ENCODE measurements at regions not wholly inside any gene's neighbourhood (a gene's known extent, or its start where the extent isn't known, plus 50 kb on each side); places are given as distances from the start of the nearest gene placed in this dataset.
"Not testable (repeated sequence)": the region's sequence is repeated elsewhere in the genome, so short reads cannot be mapped to it uniquely, and the experiment has no call there.

- DNase-seq; ATAC-seq; intact Hi-C loops (cut with DNase I; ENCODE audit: low total_unique reads); H3K9me3 ChIP-seq; H3K4me3 ChIP-seq; H3K36me3 ChIP-seq; H3K4me1 ChIP-seq; in situ Hi-C loops (cut with MboI; ENCODE audit: low sequenced_read_pairs in 4 of 4); H3K27ac ChIP-seq; H3K27me3 ChIP-seq: not testable (repeated sequence)
Measured at GRCh38 chr5:20875726-20876125, 887.7 kb upstream of the CDH18 start.

GRCh38 chr5:20865892-20866291 is 877.9 kb upstream of the CDH18 start:
- DNase-seq; ATAC-seq; intact Hi-C loops (cut with DNase I; ENCODE audit: low total_unique reads): not testable (repeated sequence)

GRCh38 chr5:20833081-20833627 is 845.2 kb upstream of the CDH18 start:
- no peak for TF ChIP-seq POLR2A (IDR thresholded peaks at IDR 0.05)
- TF ChIP-seq CTCF (IDR thresholded peaks at IDR 0.05 in 4 of 5, conservative IDR thresholded peaks at IDR 0.05 in 1 of 5) = no peak
- intact Hi-C loops (cut with DNase I; ENCODE audit: low total_unique reads) = no loop called here
- in situ Hi-C loops (cut with MboI; ENCODE audit: low sequenced_read_pairs in 4 of 4) = no loop called here
- Histone ChIP-seq H3K9me3 (no peaks in the 10 kb centered on the region), H3K4me3 (no peak overlapping the region), H3K36me3 (no peaks in the 10 kb centered on the region), H3K4me1 (no peaks in the 10 kb centered on the region), H3K27me3 (no peaks in the 10 kb centered on the region), H3K27ac (no peak overlapping the region)
- ATAC-seq = no peak
- DNase-seq = no peak

More at GRCh38 chr5:20865892-20866291, 877.9 kb upstream of the CDH18 start:
- in situ Hi-C loops (cut with MboI; ENCODE audit: low sequenced_read_pairs in 4 of 4); H3K36me3 ChIP-seq; H3K27me3 ChIP-seq; H3K27ac ChIP-seq; H3K4me3 ChIP-seq; H3K9me3 ChIP-seq; H3K4me1 ChIP-seq: not testable (repeated sequence)

GRCh38 chr5:20832204-20833080 is 844.4 kb upstream of the CDH18 start:
- in situ Hi-C loops (cut with MboI; ENCODE audit: low sequenced_read_pairs in 4 of 4) = no loop called here
- Histone ChIP-seq H3K36me3 (no peaks in the 10 kb centered on the region), H3K9me3 (no peaks in the 10 kb centered on the region), H3K27ac (no peak overlapping the region), H3K4me3 (no peak overlapping the region), H3K4me1 (no peaks in the 10 kb centered on the region), H3K27me3 (no peaks in the 10 kb centered on the region)
- TF ChIP-seq POLR2A (IDR thresholded peaks at IDR 0.05) (no peak), CTCF (IDR thresholded peaks at IDR 0.05 in 4 of 5, conservative IDR thresholded peaks at IDR 0.05 in 1 of 5) (no peak)
- intact Hi-C loops (cut with DNase I; ENCODE audit: low total_unique reads) = no loop called here
- DNase-seq = no peak
- ATAC-seq = no peak

GRCh38 chr5:20825951-20826350 is 838.0 kb upstream of the CDH18 start:
- H3K27me3 ChIP-seq; H3K36me3 ChIP-seq; H3K4me1 ChIP-seq; in situ Hi-C loops (cut with MboI; ENCODE audit: low sequenced_read_pairs in 4 of 4); H3K9me3 ChIP-seq; H3K4me3 ChIP-seq; DNase-seq; ATAC-seq; intact Hi-C loops (cut with DNase I; ENCODE audit: low total_unique reads); H3K27ac ChIP-seq: not testable (repeated sequence)

GRCh38 chr5:20797216-20797615 is 809.2 kb upstream of the CDH18 start:
- ATAC-seq; H3K4me3 ChIP-seq; in situ Hi-C loops (cut with MboI; ENCODE audit: low sequenced_read_pairs in 4 of 4); H3K27me3 ChIP-seq; H3K9me3 ChIP-seq; DNase-seq; H3K4me1 ChIP-seq; H3K36me3 ChIP-seq; H3K27ac ChIP-seq; intact Hi-C loops (cut with DNase I; ENCODE audit: low total_unique reads): not testable (repeated sequence)

- ATAC-seq; in situ Hi-C loops (cut with MboI; ENCODE audit: low sequenced_read_pairs in 4 of 4): not testable (repeated sequence)
Measured at GRCh38 chr5:20784755-20785154, 796.8 kb upstream of the CDH18 start.

GRCh38 chr5:20783484-20783883 is 795.5 kb upstream of the CDH18 start:
- H3K27ac ChIP-seq; H3K27me3 ChIP-seq; in situ Hi-C loops (cut with MboI; ENCODE audit: low sequenced_read_pairs in 4 of 4); H3K4me3 ChIP-seq; H3K36me3 ChIP-seq; DNase-seq; H3K9me3 ChIP-seq; H3K4me1 ChIP-seq; ATAC-seq; intact Hi-C loops (cut with DNase I; ENCODE audit: low total_unique reads): not testable (repeated sequence)

More at GRCh38 chr5:20784755-20785154, 796.8 kb upstream of the CDH18 start:
- H3K4me1 ChIP-seq; H3K4me3 ChIP-seq; H3K27ac ChIP-seq; H3K36me3 ChIP-seq; H3K9me3 ChIP-seq; DNase-seq; H3K27me3 ChIP-seq; intact Hi-C loops (cut with DNase I; ENCODE audit: low total_unique reads): not testable (repeated sequence)

GRCh38 chr5:20771338-20771737 is 783.3 kb upstream of the CDH18 start:
- H3K4me3 ChIP-seq; H3K4me1 ChIP-seq; in situ Hi-C loops (cut with MboI; ENCODE audit: low sequenced_read_pairs in 4 of 4); intact Hi-C loops (cut with DNase I; ENCODE audit: low total_unique reads); ATAC-seq; H3K27me3 ChIP-seq; DNase-seq; H3K9me3 ChIP-seq; H3K27ac ChIP-seq; H3K36me3 ChIP-seq: not testable (repeated sequence)

GRCh38 chr5:20765074-20765473 is 777.1 kb upstream of the CDH18 start:
- H3K4me1 ChIP-seq; H3K36me3 ChIP-seq; DNase-seq; ATAC-seq; H3K27ac ChIP-seq; H3K9me3 ChIP-seq; H3K4me3 ChIP-seq; in situ Hi-C loops (cut with MboI; ENCODE audit: low sequenced_read_pairs in 4 of 4); H3K27me3 ChIP-seq; intact Hi-C loops (cut with DNase I; ENCODE audit: low total_unique reads): not testable (repeated sequence)
